ENCODE measurements at regions not wholly inside any gene's neighbourhood (a gene's known extent, or its start where the extent isn't known, plus 50 kb on each side); places are given as distances from the start of the nearest gene placed in this dataset.

DNA sequence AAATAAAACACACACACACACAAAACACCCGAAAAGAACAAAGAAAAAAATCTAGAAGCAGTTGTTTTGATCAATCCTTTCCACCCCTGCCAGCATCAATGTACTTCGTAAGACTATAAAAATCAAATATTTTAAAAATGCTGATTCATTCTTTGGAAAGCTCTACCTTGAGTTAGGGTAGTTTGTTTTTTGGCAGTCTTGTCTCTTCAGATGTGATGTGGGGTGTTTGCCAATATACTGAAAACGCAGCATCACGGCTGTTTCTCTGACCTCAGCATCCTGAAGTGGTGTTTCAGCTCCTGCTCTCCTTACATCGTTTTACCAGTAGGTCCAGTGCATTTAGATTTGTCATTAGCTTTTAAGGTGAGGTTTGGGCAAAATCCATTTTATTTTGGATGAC lies 526.0 kb downstream of the UTRN start:
- no peaks in the 10 kb centered on the region for H3K9me2 ChIP-seq (ENCODE audit: insufficient read depth)
- no peaks in the 10 kb centered on the region for H3K36me3 ChIP-seq (ENCODE audit: insufficient read depth)
- Mint-ChIP-seq H3K9me3 (no peaks in the 10 kb centered on the region), H3K4me1 (peaks cover 4% of the 10 kb centered on the region; the same call in 2 of the 3 replicates), H3K27ac (no peak overlapping the region), H3K4me3 (no peak overlapping the region), H3K36me3 (ENCODE audit: low read depth) (no peaks in the 10 kb centered on the region), H3K27me3 (ENCODE audit: insufficient read depth, low read depth, poor library complexity) (no peaks in the 10 kb centered on the region)
- TF ChIP-seq ZNF114 (CRISPR knock-in tag; IDR thresholded peaks at IDR 0.05) (no peak), EZH2phosphoT487 (IDR thresholded peaks at IDR 0.05; ENCODE audit: unreplicated experiment) (no peak), STAT1 (IDR thresholded peaks at IDR 0.05; ENCODE audit: unreplicated experiment) (no peak), EZH2 (IDR thresholded peaks at IDR 0.05; ENCODE audit: low read depth, unreplicated experiment) (no peak), CREB1 (CRISPR knock-in tag; IDR thresholded peaks at IDR 0.05; ENCODE audit: low read depth) (no peak), JUNB (IDR thresholded peaks at IDR 0.05; ENCODE audit: unreplicated experiment) (no peak), POLR2AphosphoS5 (IDR thresholded peaks at IDR 0.05; ENCODE audit: low read depth) (no peak), ZNF331 (CRISPR knock-in tag; IDR thresholded peaks at IDR 0.05; ENCODE audit: low read depth) (no peak)
- TF ChIP-seq, protein P1, sequence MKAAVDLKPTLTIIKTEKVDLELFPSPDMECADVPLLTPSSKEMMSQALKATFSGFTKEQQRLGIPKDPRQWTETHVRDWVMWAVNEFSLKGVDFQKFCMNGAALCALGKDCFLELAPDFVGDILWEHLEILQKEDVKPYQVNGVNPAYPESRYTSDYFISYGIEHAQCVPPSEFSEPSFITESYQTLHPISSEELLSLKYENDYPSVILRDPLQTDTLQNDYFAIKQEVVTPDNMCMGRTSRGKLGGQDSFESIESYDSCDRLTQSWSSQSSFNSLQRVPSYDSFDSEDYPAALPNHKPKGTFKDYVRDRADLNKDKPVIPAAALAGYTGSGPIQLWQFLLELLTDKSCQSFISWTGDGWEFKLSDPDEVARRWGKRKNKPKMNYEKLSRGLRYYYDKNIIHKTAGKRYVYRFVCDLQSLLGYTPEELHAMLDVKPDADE (IDR thresholded peaks at IDR 0.05): no peak
- TF ChIP-seq, protein P2, sequence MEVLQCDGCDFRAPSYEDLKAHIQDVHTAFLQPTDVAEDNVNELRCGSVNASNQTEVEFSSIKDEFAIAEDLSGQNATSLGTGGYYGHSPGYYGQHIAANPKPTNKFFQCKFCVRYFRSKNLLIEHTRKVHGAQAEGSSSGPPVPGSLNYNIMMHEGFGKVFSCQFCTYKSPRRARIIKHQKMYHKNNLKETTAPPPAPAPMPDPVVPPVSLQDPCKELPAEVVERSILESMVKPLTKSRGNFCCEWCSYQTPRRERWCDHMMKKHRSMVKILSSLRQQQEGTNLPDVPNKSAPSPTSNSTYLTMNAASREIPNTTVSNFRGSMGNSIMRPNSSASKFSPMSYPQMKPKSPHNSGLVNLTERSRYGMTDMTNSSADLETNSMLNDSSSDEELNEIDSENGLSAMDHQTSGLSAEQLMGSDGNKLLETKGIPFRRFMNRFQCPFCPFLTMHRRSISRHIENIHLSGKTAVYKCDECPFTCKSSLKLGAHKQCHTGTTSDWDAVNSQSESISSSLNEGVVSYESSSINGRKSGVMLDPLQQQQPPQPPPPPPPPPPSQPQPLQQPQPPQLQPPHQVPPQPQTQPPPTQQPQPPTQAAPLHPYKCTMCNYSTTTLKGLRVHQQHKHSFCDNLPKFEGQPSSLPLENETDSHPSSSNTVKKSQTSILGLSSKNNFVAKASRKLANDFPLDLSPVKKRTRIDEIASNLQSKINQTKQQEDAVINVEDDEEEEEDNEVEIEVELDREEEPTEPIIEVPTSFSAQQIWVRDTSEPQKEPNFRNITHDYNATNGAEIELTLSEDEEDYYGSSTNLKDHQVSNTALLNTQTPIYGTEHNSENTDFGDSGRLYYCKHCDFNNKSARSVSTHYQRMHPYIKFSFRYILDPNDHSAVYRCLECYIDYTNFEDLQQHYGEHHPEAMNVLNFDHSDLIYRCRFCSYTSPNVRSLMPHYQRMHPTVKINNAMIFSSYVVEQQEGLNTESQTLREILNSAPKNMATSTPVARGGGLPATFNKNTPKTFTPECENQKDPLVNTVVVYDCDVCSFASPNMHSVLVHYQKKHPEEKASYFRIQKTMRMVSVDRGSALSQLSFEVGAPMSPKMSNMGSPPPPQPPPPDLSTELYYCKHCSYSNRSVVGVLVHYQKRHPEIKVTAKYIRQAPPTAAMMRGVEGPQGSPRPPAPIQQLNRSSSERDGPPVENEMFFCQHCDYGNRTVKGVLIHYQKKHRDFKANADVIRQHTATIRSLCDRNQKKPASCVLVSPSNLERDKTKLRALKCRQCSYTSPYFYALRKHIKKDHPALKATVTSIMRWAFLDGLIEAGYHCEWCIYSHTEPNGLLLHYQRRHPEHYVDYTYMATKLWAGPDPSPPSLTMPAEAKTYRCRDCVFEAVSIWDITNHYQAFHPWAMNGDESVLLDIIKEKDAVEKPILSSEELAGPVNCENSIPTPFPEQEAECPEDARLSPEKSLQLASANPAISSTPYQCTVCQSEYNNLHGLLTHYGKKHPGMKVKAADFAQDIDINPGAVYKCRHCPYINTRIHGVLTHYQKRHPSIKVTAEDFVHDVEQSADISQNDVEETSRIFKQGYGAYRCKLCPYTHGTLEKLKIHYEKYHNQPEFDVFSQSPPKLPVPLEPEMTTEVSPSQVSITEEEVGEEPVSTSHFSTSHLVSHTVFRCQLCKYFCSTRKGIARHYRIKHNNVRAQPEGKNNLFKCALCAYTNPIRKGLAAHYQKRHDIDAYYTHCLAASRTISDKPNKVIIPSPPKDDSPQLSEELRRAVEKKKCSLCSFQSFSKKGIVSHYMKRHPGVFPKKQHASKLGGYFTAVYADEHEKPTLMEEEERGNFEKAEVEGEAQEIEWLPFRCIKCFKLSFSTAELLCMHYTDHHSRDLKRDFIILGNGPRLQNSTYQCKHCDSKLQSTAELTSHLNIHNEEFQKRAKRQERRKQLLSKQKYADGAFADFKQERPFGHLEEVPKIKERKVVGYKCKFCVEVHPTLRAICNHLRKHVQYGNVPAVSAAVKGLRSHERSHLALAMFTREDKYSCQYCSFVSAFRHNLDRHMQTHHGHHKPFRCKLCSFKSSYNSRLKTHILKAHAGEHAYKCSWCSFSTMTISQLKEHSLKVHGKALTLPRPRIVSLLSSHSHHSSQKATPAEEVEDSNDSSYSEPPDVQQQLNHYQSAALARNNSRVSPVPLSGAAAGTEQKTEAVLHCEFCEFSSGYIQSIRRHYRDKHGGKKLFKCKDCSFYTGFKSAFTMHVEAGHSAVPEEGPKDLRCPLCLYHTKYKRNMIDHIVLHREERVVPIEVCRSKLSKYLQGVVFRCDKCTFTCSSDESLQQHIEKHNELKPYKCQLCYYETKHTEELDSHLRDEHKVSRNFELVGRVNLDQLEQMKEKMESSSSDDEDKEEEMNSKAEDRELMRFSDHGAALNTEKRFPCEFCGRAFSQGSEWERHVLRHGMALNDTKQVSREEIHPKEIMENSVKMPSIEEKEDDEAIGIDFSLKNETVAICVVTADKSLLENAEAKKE (CRISPR knock-in tag; IDR thresholded peaks at IDR 0.05): no peak
- TF ChIP-seq, protein P3, sequence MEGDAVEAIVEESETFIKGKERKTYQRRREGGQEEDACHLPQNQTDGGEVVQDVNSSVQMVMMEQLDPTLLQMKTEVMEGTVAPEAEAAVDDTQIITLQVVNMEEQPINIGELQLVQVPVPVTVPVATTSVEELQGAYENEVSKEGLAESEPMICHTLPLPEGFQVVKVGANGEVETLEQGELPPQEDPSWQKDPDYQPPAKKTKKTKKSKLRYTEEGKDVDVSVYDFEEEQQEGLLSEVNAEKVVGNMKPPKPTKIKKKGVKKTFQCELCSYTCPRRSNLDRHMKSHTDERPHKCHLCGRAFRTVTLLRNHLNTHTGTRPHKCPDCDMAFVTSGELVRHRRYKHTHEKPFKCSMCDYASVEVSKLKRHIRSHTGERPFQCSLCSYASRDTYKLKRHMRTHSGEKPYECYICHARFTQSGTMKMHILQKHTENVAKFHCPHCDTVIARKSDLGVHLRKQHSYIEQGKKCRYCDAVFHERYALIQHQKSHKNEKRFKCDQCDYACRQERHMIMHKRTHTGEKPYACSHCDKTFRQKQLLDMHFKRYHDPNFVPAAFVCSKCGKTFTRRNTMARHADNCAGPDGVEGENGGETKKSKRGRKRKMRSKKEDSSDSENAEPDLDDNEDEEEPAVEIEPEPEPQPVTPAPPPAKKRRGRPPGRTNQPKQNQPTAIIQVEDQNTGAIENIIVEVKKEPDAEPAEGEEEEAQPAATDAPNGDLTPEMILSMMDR (conservative IDR thresholded peaks at IDR 0.05; ENCODE audit: low read depth in 2 of 2): no peak
- no peak overlapping the region for H3K27ac ChIP-seq (ENCODE audit: low read depth)
- no peak overlapping the region for H3K4me2 ChIP-seq
- H3F3A ChIP-seq (replicated peaks; ENCODE audit: low read depth): no peaks in the 10 kb centered on the region
- DNase-seq (ENCODE audit: low spot score): no peak
- no peak overlapping the region for H2AFZ ChIP-seq
- ATAC-seq: no peak
- no peaks in the 10 kb centered on the region for H3K27me3 ChIP-seq (ENCODE audit: insufficient read depth)
- H3K79me2 ChIP-seq (replicated peaks; ENCODE audit: insufficient read depth): no peaks in the 10 kb centered on the region
- no peaks in the 10 kb centered on the region for H4K20me1 ChIP-seq (replicated peaks; ENCODE audit: insufficient read depth)
- no peak overlapping the region for H3K4me3 ChIP-seq
- H3K4me1 ChIP-seq (ENCODE audit: insufficient read depth): peaks cover 11% of the 10 kb centered on the region; the same call in 1 of the 2 replicates

Measured in GM23338 (cell line).